ENCODE measurements at regions not wholly inside any gene's neighbourhood (a gene's known extent, or its start where the extent isn't known, plus 50 kb on each side); places are given as distances from the start of the nearest gene placed in this dataset.

GRCh38 chr20:24784607-24785006 is 164.5 kb upstream of the CST7 start:
- Mint-ChIP-seq H3K36me3 (ENCODE audit: low read depth) (no peaks in the 10 kb centered on the region), H3K9me3 (no peaks in the 10 kb centered on the region), H3K27me3 (peaks cover 7% of the 10 kb centered on the region), H3K27ac (no peak overlapping the region), H3K4me1 (ENCODE audit: low read depth) (peaks cover 3% of the 10 kb centered on the region), H3K4me3 (no peak overlapping the region)

- Mint-ChIP-seq H3K9me3 (no peaks in the 10 kb centered on the region), H3K4me1 (ENCODE audit: low read depth) (peaks cover under 1% of the 10 kb centered on the region), H3K27ac (no peak overlapping the region), H3K27me3 (peaks cover under 1% of the 10 kb centered on the region), H3K4me3 (no peak overlapping the region), H3K36me3 (ENCODE audit: low read depth) (no peaks in the 10 kb centered on the region)
Measured at GRCh38 chr20:24785141-24786110, 163.6 kb upstream of the CST7 start.

- no peaks in the 10 kb centered on the region for H3K27me3 Mint-ChIP-seq
- H3K27ac Mint-ChIP-seq: no peak overlapping the region
- no peaks in the 10 kb centered on the region for H3K36me3 Mint-ChIP-seq (ENCODE audit: low read depth)
- H3K4me1 Mint-ChIP-seq (ENCODE audit: low read depth): no peaks in the 10 kb centered on the region
- H3K4me3 Mint-ChIP-seq: no peak overlapping the region
- no peaks in the 10 kb centered on the region for H3K9me3 Mint-ChIP-seq
Measured at GRCh38 chr20:24786111-24786495, 163.0 kb upstream of the CST7 start.

- Mint-ChIP-seq H3K9me3 (no peaks in the 10 kb centered on the region), H3K27ac (no peak overlapping the region), H3K36me3 (ENCODE audit: low read depth) (no peaks in the 10 kb centered on the region), H3K4me1 (ENCODE audit: low read depth) (no peaks in the 10 kb centered on the region), H3K27me3 (no peaks in the 10 kb centered on the region), H3K4me3 (no peak overlapping the region)
Measured at GRCh38 chr20:24786646-24787045, 162.4 kb upstream of the CST7 start.

- H3K27ac Mint-ChIP-seq: no peak overlapping the region
- no peaks in the 10 kb centered on the region for H3K9me3 Mint-ChIP-seq
- no peaks in the 10 kb centered on the region for H3K4me1 Mint-ChIP-seq (ENCODE audit: low read depth)
- no peaks in the 10 kb centered on the region for H3K27me3 Mint-ChIP-seq
- no peak overlapping the region for H3K4me3 Mint-ChIP-seq
- no peaks in the 10 kb centered on the region for H3K36me3 Mint-ChIP-seq (ENCODE audit: low read depth)
Measured at GRCh38 chr20:24787071-24787470, 162.0 kb upstream of the CST7 start.

- Mint-ChIP-seq H3K36me3 (ENCODE audit: low read depth) (no peaks in the 10 kb centered on the region), H3K4me3 (no peak overlapping the region), H3K27me3 (no peaks in the 10 kb centered on the region), H3K4me1 (ENCODE audit: low read depth) (no peaks in the 10 kb centered on the region), H3K27ac (no peak overlapping the region), H3K9me3 (no peaks in the 10 kb centered on the region)
Measured at GRCh38 chr20:24787621-24788020, 161.4 kb upstream of the CST7 start.

- Mint-ChIP-seq H3K9me3 (no peaks in the 10 kb centered on the region), H3K4me1 (ENCODE audit: low read depth) (no peaks in the 10 kb centered on the region), H3K27me3 (no peaks in the 10 kb centered on the region), H3K27ac (no peak overlapping the region), H3K4me3 (no peak overlapping the region), H3K36me3 (ENCODE audit: low read depth) (no peaks in the 10 kb centered on the region)
Measured at GRCh38 chr20:24789877-24790276, 159.2 kb upstream of the CST7 start.

GRCh38 chr20:24790746-24791283 is 158.3 kb upstream of the CST7 start:
- Mint-ChIP-seq H3K27ac (no peak overlapping the region), H3K36me3 (ENCODE audit: low read depth) (no peaks in the 10 kb centered on the region), H3K4me1 (ENCODE audit: low read depth) (no peaks in the 10 kb centered on the region), H3K4me3 (no peak overlapping the region), H3K9me3 (no peaks in the 10 kb centered on the region), H3K27me3 (no peaks in the 10 kb centered on the region)

- no peaks in the 10 kb centered on the region for H3K9me3 Mint-ChIP-seq
- H3K4me3 Mint-ChIP-seq: no peak overlapping the region
- no peaks in the 10 kb centered on the region for H3K27me3 Mint-ChIP-seq
- H3K27ac Mint-ChIP-seq: no peak overlapping the region
- no peaks in the 10 kb centered on the region for H3K4me1 Mint-ChIP-seq (ENCODE audit: low read depth)
- H3K36me3 Mint-ChIP-seq (ENCODE audit: low read depth): no peaks in the 10 kb centered on the region
Measured at GRCh38 chr20:24791953-24792352, 157.1 kb upstream of the CST7 start.

- H3K4me3 Mint-ChIP-seq: no peak overlapping the region
- no peaks in the 10 kb centered on the region for H3K27me3 Mint-ChIP-seq
- H3K27ac Mint-ChIP-seq: no peak overlapping the region
- no peaks in the 10 kb centered on the region for H3K36me3 Mint-ChIP-seq (ENCODE audit: low read depth)
- no peaks in the 10 kb centered on the region for H3K4me1 Mint-ChIP-seq (ENCODE audit: low read depth)
- no peaks in the 10 kb centered on the region for H3K9me3 Mint-ChIP-seq
Measured at GRCh38 chr20:24792641-24793495, 156.2 kb upstream of the CST7 start.

GRCh38 chr20:24795436-24795835 is 153.6 kb upstream of the CST7 start:
- Mint-ChIP-seq H3K27ac (no peak overlapping the region), H3K36me3 (ENCODE audit: low read depth) (no peaks in the 10 kb centered on the region), H3K27me3 (no peaks in the 10 kb centered on the region), H3K9me3 (no peaks in the 10 kb centered on the region), H3K4me3 (no peak overlapping the region), H3K4me1 (ENCODE audit: low read depth) (no peaks in the 10 kb centered on the region)

- H3K9me3 Mint-ChIP-seq: no peaks in the 10 kb centered on the region
- no peaks in the 10 kb centered on the region for H3K4me1 Mint-ChIP-seq (ENCODE audit: low read depth)
- H3K4me3 Mint-ChIP-seq: no peak overlapping the region
- no peaks in the 10 kb centered on the region for H3K36me3 Mint-ChIP-seq (ENCODE audit: low read depth)
- no peak overlapping the region for H3K27ac Mint-ChIP-seq
- H3K27me3 Mint-ChIP-seq: no peaks in the 10 kb centered on the region
Measured at GRCh38 chr20:24796236-24796635, 152.8 kb upstream of the CST7 start.

- no peaks in the 10 kb centered on the region for H3K36me3 Mint-ChIP-seq (ENCODE audit: low read depth)
- no peaks in the 10 kb centered on the region for H3K27me3 Mint-ChIP-seq
- no peaks in the 10 kb centered on the region for H3K9me3 Mint-ChIP-seq
- H3K27ac Mint-ChIP-seq: no peak overlapping the region
- H3K4me3 Mint-ChIP-seq: no peak overlapping the region
- no peaks in the 10 kb centered on the region for H3K4me1 Mint-ChIP-seq (ENCODE audit: low read depth)
Measured at GRCh38 chr20:24797113-24797512, 152.0 kb upstream of the CST7 start.

GRCh38 chr20:24797745-24798655 is 151.1 kb upstream of the CST7 start:
- no peaks in the 10 kb centered on the region for H3K27me3 Mint-ChIP-seq
- no peaks in the 10 kb centered on the region for H3K9me3 Mint-ChIP-seq
- no peak overlapping the region for H3K4me3 Mint-ChIP-seq
- H3K36me3 Mint-ChIP-seq (ENCODE audit: low read depth): no peaks in the 10 kb centered on the region
- H3K27ac Mint-ChIP-seq: no peak overlapping the region
- no peaks in the 10 kb centered on the region for H3K4me1 Mint-ChIP-seq (ENCODE audit: low read depth)

Measured in stimulated activated naive CD8-positive, alpha-beta T cell treated with anti-CD3 and anti-CD28 coated beads, Interleukin-15, Interleukin-2, amounts not matched to agents 100 ng/mL and 50 ng/mL, for 24 hours (primary cell).